GM23338 (cell line): ENCODE measurements at regions not wholly inside any gene's neighbourhood (a gene's known extent, or its start where the extent isn't known, plus 50 kb on each side); places are given as distances from the start of the nearest gene placed in this dataset.

Source experiments
- ATAC-seq: fragments of 200-7000 bp; cut with Tn5 transposase; 3 replicates; pipeline ENCODE4 v1.9.1; 2020
- DNase-seq: peaks from one replicate; pipeline ENCODE4 v3.0.0-alpha.2; 2015; ENCODE audit warnings: low spot score
- H2AFZ ChIP-seq: fragments of 200-600 bp; sonication (generic); 2 replicates; pipeline ENCODE4 v1.8.0; 2016; ENCODE audit warnings: antibody characterized with exemption, mild to moderate bottlenecking, moderate library complexity
- H3F3A ChIP-seq: fragments of 200-600 bp; sonication (generic); replicated peaks from 2 replicates; pipeline ENCODE4 v1.8.0; 2017; ENCODE audit warnings: antibody characterized with exemption, mixed run types, low read depth
- H3K27ac ChIP-seq: fragments of 200-600 bp; sonication (generic); 2 replicates; pipeline ENCODE4 v1.6.1; 2016; ENCODE audit warnings: low read depth
- H3K27me3 ChIP-seq: fragments of 200-600 bp; sonication (generic); 2 replicates; pipeline ENCODE4 v1.8.0; 2016; ENCODE audit warnings: mild to moderate bottlenecking, mixed run types, moderate library complexity; ENCODE audit not compliant: insufficient read depth
- H3K36me3 ChIP-seq: fragments of 200-600 bp; sonication (generic); 2 replicates; pipeline ENCODE4 v1.8.0; 2016; ENCODE audit warnings: mild to moderate bottlenecking; ENCODE audit not compliant: insufficient read depth
- H3K4me1 ChIP-seq: fragments of 200-600 bp; sonication (generic); 2 replicates; pipeline ENCODE4 v1.8.0; 2016; ENCODE audit warnings: mild to moderate bottlenecking, moderate library complexity; ENCODE audit not compliant: insufficient read depth
- H3K4me2 ChIP-seq: fragments of 200-600 bp; sonication (generic); 2 replicates; pipeline ENCODE4 v1.7.1; 2017; ENCODE audit warnings: mixed run types
- H3K4me3 ChIP-seq: fragments of 200-600 bp; sonication (generic); 2 replicates; pipeline ENCODE4 v1.6.1; 2016; ENCODE audit warnings: mixed run types
- H3K79me2 ChIP-seq: fragments of 200-600 bp; sonication (generic); replicated peaks from 2 replicates; pipeline ENCODE4 v1.8.0; 2017; ENCODE audit warnings: mild to moderate bottlenecking; ENCODE audit not compliant: insufficient read depth
- H3K9me2 ChIP-seq: fragments of 200-600 bp; sonication (generic); 2 replicates; pipeline ENCODE4 v1.8.0; 2017; ENCODE audit not compliant: insufficient read depth
- H4K20me1 ChIP-seq: fragments of 200-600 bp; sonication (generic); replicated peaks from 2 replicates; pipeline ENCODE4 v1.8.0; 2017; ENCODE audit warnings: mild to moderate bottlenecking; ENCODE audit not compliant: insufficient read depth
- H3K27ac Mint-ChIP-seq: 2 replicates; pipeline ENCODE4 v1.8.0; 2020; ENCODE audit warnings: inconsistent platforms, mild to moderate bottlenecking, moderate library complexity, mixed read lengths
- H3K27me3 Mint-ChIP-seq: 3 replicates; pipeline ENCODE4 v1.8.0; 2022; ENCODE audit warnings: low read depth, mild to moderate bottlenecking, moderate library complexity, mixed read lengths, inconsistent platforms; ENCODE audit not compliant: insufficient read depth, poor library complexity
- H3K36me3 Mint-ChIP-seq: 3 replicates; pipeline ENCODE4 v1.8.0; 2021; ENCODE audit warnings: low read depth, mild to moderate bottlenecking, inconsistent platforms, moderate library complexity, mixed read lengths
- H3K4me1 Mint-ChIP-seq: 3 replicates; pipeline ENCODE4 v1.8.0; 2020; ENCODE audit warnings: mild to moderate bottlenecking, inconsistent platforms, mixed read lengths
- H3K4me3 Mint-ChIP-seq: 3 replicates; pipeline ENCODE4 v1.8.0; 2021; ENCODE audit warnings: moderate library complexity, mild to moderate bottlenecking, inconsistent platforms, mixed read lengths
- H3K9me3 Mint-ChIP-seq: 3 replicates; pipeline ENCODE4 v1.8.0; 2020; ENCODE audit warnings: moderate library complexity, mild to moderate bottlenecking, inconsistent platforms, mixed read lengths
- CREB1 ChIP-seq: fragments of 250-450 bp; sonication (Bioruptor Pico); IDR thresholded peaks from 2 replicates; pipeline ENCODE4 v1.5.0; 2020; ENCODE audit warnings: low read depth, mild to moderate bottlenecking, moderate library complexity
- ETS1 ChIP-seq: IDR thresholded peaks from 2 replicates; pipeline ENCODE4 v1.6.1; 2016; ENCODE audit warnings: antibody characterized with exemption
- EZH2phosphoT487 ChIP-seq: fragments of 200-600 bp; sonication (generic); IDR thresholded peaks from one replicate; pipeline ENCODE4 v1.8.1; 2018; ENCODE audit warnings: antibody characterized with exemption; ENCODE audit not compliant: unreplicated experiment
- JUNB ChIP-seq: IDR thresholded peaks from one replicate; pipeline ENCODE4 v1.6.1; 2016; ENCODE audit warnings: antibody characterized with exemption; ENCODE audit not compliant: unreplicated experiment
- NANOG ChIP-seq: IDR thresholded peaks from 2 replicates; pipeline ENCODE4 v1.6.1; 2016; ENCODE audit warnings: antibody characterized with exemption, borderline replicate concordance
- POLR2AphosphoS5 ChIP-seq: IDR thresholded peaks from 2 replicates; pipeline ENCODE4 v1.6.1; 2016; ENCODE audit warnings: antibody characterized with exemption, low read depth
- REST ChIP-seq: IDR thresholded peaks from one replicate; pipeline ENCODE4 v1.6.1; 2018; ENCODE audit warnings: antibody characterized with exemption; ENCODE audit not compliant: unreplicated experiment
- STAT1 ChIP-seq: IDR thresholded peaks from one replicate; pipeline ENCODE4 v1.6.1; 2016; ENCODE audit warnings: antibody characterized with exemption; ENCODE audit not compliant: unreplicated experiment
- ZNF114 ChIP-seq: fragments of 250-450 bp; sonication (Bioruptor Pico); IDR thresholded peaks from 2 replicates; pipeline ENCODE4 v1.5.0; 2020; ENCODE audit warnings: mild to moderate bottlenecking, moderate library complexity
- ZNF462 ChIP-seq: fragments of 250-450 bp; sonication (Bioruptor Pico); IDR thresholded peaks from 2 replicates; pipeline ENCODE4 v1.5.0; 2020; ENCODE audit warnings: mild to moderate bottlenecking, moderate library complexity

GRCh38 chr12:18798535-18799361 is 60.8 kb downstream of the CAPZA3 start:
- H3K4me3 ChIP-seq: no peak overlapping the region
- H3K36me3 ChIP-seq: no peaks in the 10 kb centered on the region
- no peaks in the 10 kb centered on the region; the same call in 2 of the 3 replicates for H3K9me3 Mint-ChIP-seq
- H3K27ac ChIP-seq: no peak overlapping the region
- TF ChIP-seq JUNB (no peak), NANOG (no peak)
- no peaks in the 10 kb centered on the region for H4K20me1 ChIP-seq
- H3K4me2 ChIP-seq: no peak overlapping the region
- no peaks in the 10 kb centered on the region for H3K79me2 ChIP-seq
- H3K4me3 Mint-ChIP-seq: no peak overlapping the region
- H3K36me3 Mint-ChIP-seq: no peaks in the 10 kb centered on the region
- H3K27ac Mint-ChIP-seq: 0 out of 2 replicates have a peak overlapping the region, but pooled peaks have one; percentile 5
- H2AFZ ChIP-seq: no peak overlapping the region
- no peaks in the 10 kb centered on the region for H3F3A ChIP-seq
- no peaks in the 10 kb centered on the region for H3K27me3 Mint-ChIP-seq
- no peaks in the 10 kb centered on the region for H3K4me1 ChIP-seq
- ATAC-seq (no peak), DNase-seq (no peak)
- peaks cover 7% of the 10 kb centered on the region; the same call in 2 of the 3 replicates for H3K4me1 Mint-ChIP-seq
- no peaks in the 10 kb centered on the region for H3K27me3 ChIP-seq
- H3K9me2 ChIP-seq: no peaks in the 10 kb centered on the region

- Histone ChIP-seq H3K4me3 (no peak overlapping the region), H2AFZ (no peak overlapping the region), H3K9me2 (no peaks in the 10 kb centered on the region), H3K27ac (no peak overlapping the region), H3K36me3 (no peaks in the 10 kb centered on the region), H4K20me1 (no peaks in the 10 kb centered on the region), H3K79me2 (no peaks in the 10 kb centered on the region), H3F3A (no peaks in the 10 kb centered on the region), H3K27me3 (no peaks in the 10 kb centered on the region), H3K4me1 (no peaks in the 10 kb centered on the region), H3K4me2 (no peak overlapping the region)
- Mint-ChIP-seq H3K9me3 (no peaks in the 10 kb centered on the region; the same call in 2 of the 3 replicates), H3K27ac (no peak overlapping the region), H3K36me3 (no peaks in the 10 kb centered on the region), H3K27me3 (no peaks in the 10 kb centered on the region), H3K4me3 (no peak overlapping the region), H3K4me1 (peaks cover 7% of the 10 kb centered on the region; the same call in 2 of the 3 replicates)
- DNase-seq: no peak
- ATAC-seq: no peak
- TF ChIP-seq POLR2AphosphoS5: no peak
- TF ChIP-seq ETS1: no peak
- TF ChIP-seq ZNF462: no peak
- TF ChIP-seq REST: no peak
- no peak for TF ChIP-seq JUNB
- TF ChIP-seq NANOG: no peak
- TF ChIP-seq ZNF114 (CRISPR knock-in tag): no peak
- no peak for TF ChIP-seq CREB1 (CRISPR knock-in tag)
- no peak for TF ChIP-seq EZH2phosphoT487
- TF ChIP-seq STAT1: no peak
Observed at GRCh38 chr12:18799561-18799960, 61.6 kb downstream of the CAPZA3 start.
